Osteoblast (primary cell): ENCODE measurements at regions not wholly inside any gene's neighbourhood (a gene's known extent, or its start where the extent isn't known, plus 50 kb on each side); places are given as distances from the start of the nearest gene placed in this dataset.

Source experiments
- DNase-seq: peaks from one replicate; pipeline ENCODE4 v3.0.0; 2011; ENCODE audit warnings: low spot score, mixed read lengths; ENCODE audit not compliant: insufficient read length; ENCODE audit errors: missing footprints
- H2AFZ ChIP-seq: 2 replicates; pipeline ENCODE4 v1.6.0; 2011; ENCODE audit warnings: mild to moderate bottlenecking, low read length
- H3K27ac ChIP-seq: 2 replicates; pipeline ENCODE4 v1.5.1; 2011; ENCODE audit warnings: mild to moderate bottlenecking, low read depth, low read length, moderate library complexity
- H3K27me3 ChIP-seq: 2 replicates; pipeline ENCODE4 v1.6.0; 2012; ENCODE audit warnings: mild to moderate bottlenecking, control low read depth, inconsistent platforms, low read length, moderate library complexity; ENCODE audit not compliant: insufficient read depth
- H3K36me3 ChIP-seq: 2 replicates; pipeline ENCODE4 v1.5.1; 2011; ENCODE audit warnings: mild to moderate bottlenecking, low read length, control low read depth, moderate library complexity; ENCODE audit not compliant: insufficient read depth
- H3K4me1 ChIP-seq: 2 replicates; pipeline ENCODE4 v1.5.1; 2011; ENCODE audit warnings: mild to moderate bottlenecking, low read length, control low read depth, moderate library complexity; ENCODE audit not compliant: insufficient read depth
- H3K4me2 ChIP-seq: 2 replicates; pipeline ENCODE4 v1.6.0; 2011; ENCODE audit warnings: mild to moderate bottlenecking, low read length; ENCODE audit not compliant: insufficient read depth
- H3K4me3 ChIP-seq: fragments of 200-600 bp; sonication (generic); 3 replicates; pipeline ENCODE4 v1.5.1; 2012; ENCODE audit warnings: mild to moderate bottlenecking, low read length, inconsistent platforms; ENCODE audit not compliant: insufficient read depth
- H3K79me2 ChIP-seq: 2 replicates; pipeline ENCODE4 v1.6.0; 2012; ENCODE audit warnings: mild to moderate bottlenecking, low read length, control low read depth, inconsistent platforms; ENCODE audit not compliant: insufficient read depth
- H3K9me3 ChIP-seq: 2 replicates; pipeline ENCODE4 v1.5.1; 2011; ENCODE audit warnings: low read depth, low read length, control low read depth
- H4K20me1 ChIP-seq: 2 replicates; pipeline ENCODE4 v1.6.0; 2012; ENCODE audit warnings: mild to moderate bottlenecking, low read length, control low read depth; ENCODE audit not compliant: insufficient read depth
- CTCF ChIP-seq: IDR thresholded peaks from 2 replicates; pipeline ENCODE4 v1.5.1; 2011; ENCODE audit warnings: mild to moderate bottlenecking, low read depth, low read length, moderate library complexity; ENCODE audit errors: extremely low read depth

- no peak overlapping the region for H3K4me3 ChIP-seq
- no peaks in the 10 kb centered on the region for H4K20me1 ChIP-seq
- H3K36me3 ChIP-seq, result no peaks in the 10 kb centered on the region
- no peaks in the 10 kb centered on the region for H3K79me2 ChIP-seq
- no peak for DNase-seq
- H2AFZ ChIP-seq, result no peak overlapping the region
- no peak overlapping the region for H3K4me2 ChIP-seq
- no peaks in the 10 kb centered on the region for H3K27me3 ChIP-seq
- no peak overlapping the region for H3K27ac ChIP-seq
- peaks cover 3% of the 10 kb centered on the region for H3K4me1 ChIP-seq
- no peaks in the 10 kb centered on the region for H3K9me3 ChIP-seq
- no peak for TF ChIP-seq CTCF
Measured at GRCh38 chr7:17036584-17036983, 154.8 kb upstream of the AGR3 start.

- peaks cover 10% of the 10 kb centered on the region for H3K4me1 ChIP-seq
- no peak overlapping the region for H2AFZ ChIP-seq
- H3K4me2 ChIP-seq, result no peak overlapping the region
Measured at GRCh38 chr7:17037356-17037755, 155.6 kb upstream of the AGR3 start.

GRCh38 chr7:17038160-17038782 is 156.5 kb upstream of the AGR3 start:
- H3K27ac ChIP-seq, result no peak overlapping the region
- no peak for TF ChIP-seq CTCF
- peaks cover 20% of the 10 kb centered on the region for H3K4me1 ChIP-seq
- no peaks in the 10 kb centered on the region for H3K27me3 ChIP-seq
- no peak for DNase-seq
- no peaks in the 10 kb centered on the region for H3K79me2 ChIP-seq
- no peak overlapping the region for H3K4me2 ChIP-seq
- H3K36me3 ChIP-seq, result no peaks in the 10 kb centered on the region
- H2AFZ ChIP-seq, result peak overlapping the region; percentile 63
- no peak overlapping the region for H3K4me3 ChIP-seq
- H3K9me3 ChIP-seq, result no peaks in the 10 kb centered on the region
- H4K20me1 ChIP-seq, result no peaks in the 10 kb centered on the region

More at GRCh38 chr7:17037356-17037755, 155.6 kb upstream of the AGR3 start:
- Histone ChIP-seq H4K20me1 (no peaks in the 10 kb centered on the region), H3K4me3 (no peak overlapping the region), H3K36me3 (no peaks in the 10 kb centered on the region), H3K79me2 (no peaks in the 10 kb centered on the region), H3K27me3 (no peaks in the 10 kb centered on the region), H3K9me3 (no peaks in the 10 kb centered on the region), H3K27ac (no peak overlapping the region)
- DNase-seq, result no peak
- no peak for TF ChIP-seq CTCF

GRCh38 chr7:17038783-17039170 is 157.0 kb upstream of the AGR3 start:
- Histone ChIP-seq H3K36me3 (no peaks in the 10 kb centered on the region), H3K9me3 (no peaks in the 10 kb centered on the region), H3K4me3 (no peak overlapping the region), H3K4me2 (no peak overlapping the region), H3K27me3 (no peaks in the 10 kb centered on the region), H3K79me2 (no peaks in the 10 kb centered on the region), H3K4me1 (peaks cover 25% of the 10 kb centered on the region), H3K27ac (no peak overlapping the region), H2AFZ (peak overlapping the region; percentile 63), H4K20me1 (no peaks in the 10 kb centered on the region)
- peak; percentile 4 for DNase-seq
- no peak for TF ChIP-seq CTCF
